Activated naive CD4-positive, alpha-beta T cell (primary cell): ENCODE measurements at regions not wholly inside any gene's neighbourhood (a gene's known extent, or its start where the extent isn't known, plus 50 kb on each side); places are given as distances from the start of the nearest gene placed in this dataset.

Experiments used
- DNase-seq, 4 experiments: peaks; one replicate each; lab custom pipeline; 2025; lab: John Stamatoyannopoulos, UW

DNA sequence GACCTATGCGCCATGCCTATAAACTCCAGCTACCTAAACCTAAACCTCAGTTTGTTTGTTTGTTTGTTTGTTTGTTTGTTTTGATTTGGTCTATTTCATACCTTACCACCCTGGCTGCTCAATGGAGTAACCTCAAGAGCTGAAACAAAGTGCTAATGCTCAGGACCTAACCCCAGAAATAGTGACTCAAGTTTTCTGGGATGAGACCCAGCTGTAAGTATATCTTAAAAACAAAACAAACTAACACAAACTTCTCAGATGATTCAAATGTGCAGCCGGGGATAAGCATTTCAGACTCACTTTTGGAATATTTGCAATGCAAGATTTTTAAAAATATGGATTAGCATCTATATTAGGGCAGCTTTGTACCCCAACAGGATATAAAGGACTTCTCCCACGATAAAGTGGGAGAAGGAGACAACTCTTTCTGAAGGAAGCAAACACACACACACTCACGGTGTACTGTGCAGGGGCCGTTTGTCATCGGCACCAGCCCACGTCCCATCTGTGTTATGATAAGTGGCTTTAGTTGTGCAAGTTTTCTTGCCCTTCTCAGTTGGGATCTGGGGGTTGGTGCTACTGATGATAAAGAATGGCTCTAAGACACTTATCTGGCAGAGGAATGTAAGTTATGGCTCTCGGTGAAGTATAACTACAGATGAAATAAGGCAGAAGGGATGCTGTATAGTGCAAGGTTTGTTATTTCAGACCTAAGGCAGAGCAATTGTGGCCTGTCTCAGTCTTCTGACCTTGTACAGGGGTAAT is 516.7 kb upstream of the TMEM132C start:
- DNase-seq, result no peak

- DNase-seq, result no peak
Observed at GRCh38 chr12:127752802-127753201, 514.2 kb upstream of the TMEM132C start.

GRCh38 chr12:127760357-127760756 is 506.6 kb upstream of the TMEM132C start:
- no peak for DNase-seq

DNA sequence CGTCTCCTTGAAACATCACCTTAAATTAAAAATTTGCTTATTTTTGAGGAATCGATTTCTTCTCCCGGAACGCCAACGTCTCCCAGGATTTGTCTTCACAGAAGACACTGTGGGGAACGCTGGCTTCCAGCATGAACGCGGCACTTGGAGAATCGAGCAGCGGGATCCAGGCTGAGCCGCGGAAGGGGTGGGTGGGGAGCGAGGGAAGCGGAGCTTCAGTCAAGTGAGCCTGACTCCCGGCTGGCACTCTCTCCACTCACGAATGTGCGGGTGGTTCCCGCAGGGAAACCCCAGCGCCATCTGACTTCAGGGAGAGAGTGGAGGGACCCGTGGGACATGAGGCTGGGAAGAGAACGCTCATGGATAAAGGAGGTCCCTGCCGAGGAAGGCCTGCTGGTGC is 506.0 kb upstream of the TMEM132C start:
- no peak for DNase-seq

DNA sequence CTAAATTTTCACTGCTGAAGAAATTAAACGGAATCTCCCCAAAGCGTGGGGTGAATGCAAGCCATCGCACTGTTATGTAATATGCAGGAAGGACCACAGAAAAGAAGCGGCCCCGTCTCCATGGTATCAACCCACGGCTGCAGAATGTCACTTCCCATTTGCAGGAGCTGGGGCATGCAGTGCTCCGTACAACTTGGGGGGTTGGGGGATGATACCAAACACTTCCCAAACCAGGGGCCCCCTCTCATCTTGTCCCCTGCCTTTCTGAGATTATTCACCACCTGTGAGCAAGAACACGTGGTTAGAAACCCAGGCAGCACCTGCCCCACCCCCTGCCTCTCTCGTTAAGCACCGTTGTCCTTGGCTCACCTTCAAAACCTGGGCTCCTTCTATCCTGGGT is 505.1 kb upstream of the TMEM132C start:
- DNase-seq, result no peak

DNA sequence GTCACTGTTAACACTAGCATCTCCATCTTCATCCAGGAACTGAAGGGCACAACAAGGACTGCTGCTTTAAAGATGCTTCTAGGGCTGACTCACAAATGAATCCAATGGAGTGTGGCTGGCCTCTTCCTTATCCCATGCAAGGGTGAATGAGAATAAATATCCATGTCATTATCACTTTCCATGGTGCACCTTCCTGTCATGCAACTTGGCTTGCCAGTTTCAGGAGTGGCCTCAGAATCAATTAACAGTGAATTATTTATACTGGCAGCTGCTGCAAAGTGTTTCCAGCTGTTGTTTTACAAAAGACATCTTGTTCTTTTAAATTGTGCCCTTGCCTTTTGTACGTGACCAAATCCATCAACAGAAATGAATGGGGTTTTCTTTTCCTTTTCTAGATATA is 499.3 kb upstream of the TMEM132C start:
- DNase-seq, result no peak

DNA sequence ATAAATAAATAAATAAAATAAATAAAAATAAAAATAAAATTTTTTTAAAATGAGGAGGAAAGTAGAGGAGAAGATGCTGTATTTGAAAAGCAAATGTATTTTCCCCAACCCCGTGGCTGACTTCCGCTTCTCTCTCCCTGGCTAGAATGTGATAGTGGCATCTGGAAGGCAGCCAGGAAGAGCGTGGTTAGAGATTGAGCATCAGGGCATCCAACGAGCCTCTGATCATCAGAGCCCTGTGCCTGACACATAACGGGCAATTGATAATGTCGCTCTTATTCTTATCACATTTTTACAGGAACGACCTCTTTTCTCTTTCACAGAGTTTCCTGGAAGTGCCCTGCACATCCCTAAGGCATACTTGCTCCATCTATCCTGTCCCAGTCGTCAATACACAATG is 496.9 kb upstream of the TMEM132C start:
- no peak for DNase-seq

GRCh38 chr12:127771546-127771945 is 495.4 kb upstream of the TMEM132C start:
- DNase-seq, result no peak

GRCh38 chr12:127773520-127773919 is 493.4 kb upstream of the TMEM132C start:
- no peak for DNase-seq

DNA sequence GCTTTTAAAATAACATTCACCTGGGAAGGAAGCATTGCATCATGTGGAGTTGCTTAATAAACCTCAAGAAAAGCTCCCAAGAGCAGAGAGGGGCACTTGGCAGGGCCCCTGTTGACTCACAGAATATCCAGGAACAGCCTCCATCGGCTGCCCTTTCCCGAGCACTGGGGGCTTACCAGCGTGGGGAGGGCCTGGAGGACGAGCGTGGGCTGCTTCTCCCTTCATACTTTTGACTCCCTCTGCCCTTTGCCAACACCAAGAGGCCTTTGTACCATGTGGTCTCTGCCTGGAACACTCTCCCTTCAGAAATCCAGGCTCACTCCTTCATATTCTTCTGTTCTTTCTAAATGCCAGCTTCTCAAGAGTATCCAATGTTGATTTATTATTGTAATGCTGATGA is 492.1 kb upstream of the TMEM132C start:
- DNase-seq, result no peak

DNA sequence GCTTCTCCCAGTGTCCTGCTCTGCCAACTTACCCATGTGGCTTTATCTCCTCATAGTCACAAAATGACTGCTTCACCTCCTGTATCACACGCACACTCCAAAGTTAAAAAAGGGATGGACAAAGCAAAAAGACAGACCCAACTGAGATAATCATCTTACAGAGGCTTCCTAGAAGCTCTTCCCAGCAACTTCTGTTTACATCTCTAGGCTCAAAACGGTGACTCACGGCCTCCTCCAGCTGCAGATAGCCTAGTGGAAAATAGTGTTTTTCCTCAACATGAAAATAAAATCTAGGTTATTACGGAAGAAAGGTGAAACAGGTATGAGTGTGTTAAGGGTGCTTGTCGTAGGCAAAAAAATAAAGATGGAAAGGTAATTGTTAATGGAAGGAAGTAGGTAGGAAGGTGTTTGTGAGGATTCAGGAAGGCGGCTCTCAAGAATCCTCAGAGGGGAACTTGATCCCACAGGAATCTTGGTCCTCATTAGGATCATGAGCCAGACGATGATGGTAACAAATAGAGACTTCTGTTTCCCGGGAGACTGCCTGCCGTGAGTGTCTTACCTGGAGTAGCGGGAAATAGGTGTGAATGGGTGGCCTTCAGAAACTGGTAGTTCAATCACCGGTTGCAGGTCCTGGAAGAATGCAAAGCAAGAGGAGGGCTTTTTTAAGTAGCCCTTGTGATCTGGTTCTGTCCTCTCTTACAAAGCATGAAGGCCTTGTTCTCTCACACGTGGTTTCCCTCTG is 487.5 kb upstream of the TMEM132C start:
- DNase-seq, result no peak

DNA sequence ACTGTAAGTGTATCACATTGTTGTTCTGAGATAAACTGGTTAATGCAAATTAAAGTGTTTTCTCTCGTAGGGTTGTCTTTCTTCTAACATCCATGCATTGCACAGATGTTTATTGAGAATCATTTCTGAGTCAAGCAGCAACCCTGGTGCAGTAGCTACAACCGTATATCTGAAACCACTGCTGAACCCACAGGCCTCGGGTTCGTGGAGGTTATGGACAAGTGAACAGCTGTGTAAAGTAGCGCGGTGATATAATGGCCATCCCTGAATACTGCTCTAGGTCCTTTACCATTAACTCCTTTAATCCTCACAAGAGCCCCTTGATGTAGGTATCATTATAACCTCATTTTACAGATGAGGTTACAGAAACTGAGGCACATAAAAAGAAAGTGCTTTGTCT is 486.1 kb upstream of the TMEM132C start:
- no peak for DNase-seq

- no peak for DNase-seq
Observed at GRCh38 chr12:127781336-127781735, 485.6 kb upstream of the TMEM132C start.

- no peak for DNase-seq
Observed at GRCh38 chr12:127785540-127785939, 481.4 kb upstream of the TMEM132C start.

DNA sequence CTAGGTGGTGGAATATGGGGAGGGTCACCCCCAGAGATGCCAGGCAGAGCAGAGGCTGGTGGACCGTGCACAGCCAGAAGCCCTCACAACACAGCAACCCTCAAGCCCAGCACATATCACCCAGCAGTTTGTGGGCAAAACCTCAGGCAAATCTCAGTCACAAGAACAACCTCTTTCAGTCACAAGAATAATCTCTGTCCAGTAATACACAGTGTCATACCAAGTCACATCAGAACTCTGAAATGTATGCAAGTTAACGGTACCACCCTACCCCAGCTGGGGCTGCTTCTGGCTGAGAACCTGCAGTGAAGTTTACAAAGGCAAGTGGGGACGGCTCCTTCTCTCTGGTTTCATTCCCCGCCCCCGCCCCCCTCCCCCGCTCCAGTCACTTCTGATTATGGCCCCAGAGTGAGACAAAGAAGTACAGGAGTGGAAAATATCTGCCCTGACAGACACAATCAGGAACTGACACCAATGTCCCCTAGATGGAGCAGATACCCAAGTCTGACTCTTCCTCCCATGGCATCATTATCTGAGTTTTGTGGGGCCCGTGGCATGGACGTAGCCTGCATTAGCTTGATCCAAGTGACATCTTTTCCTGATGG is 480.9 kb upstream of the TMEM132C start:
- no peak for DNase-seq

DNA sequence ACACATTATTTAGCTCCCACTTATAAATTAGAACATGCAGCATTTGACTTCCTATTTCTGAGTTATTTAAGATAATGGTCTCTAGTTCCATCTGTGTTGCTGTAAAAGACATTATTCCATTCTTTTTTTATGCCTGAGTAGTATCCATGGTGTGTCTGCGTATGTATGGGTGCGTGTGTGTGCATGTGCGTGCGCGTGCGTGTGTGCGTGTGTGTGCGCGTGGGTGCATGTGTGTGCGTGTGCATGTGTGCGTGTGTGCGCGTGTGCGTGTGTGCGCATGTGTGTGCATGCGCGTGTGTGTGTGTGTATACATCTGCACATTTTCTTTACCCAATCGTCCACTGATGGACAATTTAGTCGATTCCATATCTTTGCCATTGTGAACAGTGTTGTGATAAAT is 479.4 kb upstream of the TMEM132C start:
- no peak for DNase-seq

DNA sequence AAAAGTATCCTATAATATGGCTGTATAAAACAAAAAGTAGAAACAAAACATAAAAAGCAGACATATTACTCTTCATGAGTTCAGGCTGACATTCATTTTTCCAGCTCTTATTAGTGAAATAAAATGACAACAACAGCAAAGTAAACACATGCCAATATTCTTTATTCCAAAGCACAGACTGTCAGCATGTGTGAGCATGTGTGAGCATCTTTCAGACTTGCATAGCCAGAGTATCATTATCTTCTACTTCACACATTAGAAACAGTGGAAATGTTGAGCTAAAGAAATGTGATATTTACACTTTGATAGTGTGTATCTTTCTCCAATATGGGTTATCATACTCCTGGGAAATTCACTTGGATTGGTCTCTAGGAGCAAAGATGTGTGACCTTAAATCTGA is 476.6 kb upstream of the TMEM132C start:
- no peak for DNase-seq

- DNase-seq, result no peak
Observed at GRCh38 chr12:127791217-127791616, 475.8 kb upstream of the TMEM132C start.

- no peak for DNase-seq
Observed at GRCh38 chr12:127797918-127798317, 469.1 kb upstream of the TMEM132C start.

- DNase-seq, result no peak
Observed at GRCh38 chr12:127802271-127802670, 464.7 kb upstream of the TMEM132C start.

DNA sequence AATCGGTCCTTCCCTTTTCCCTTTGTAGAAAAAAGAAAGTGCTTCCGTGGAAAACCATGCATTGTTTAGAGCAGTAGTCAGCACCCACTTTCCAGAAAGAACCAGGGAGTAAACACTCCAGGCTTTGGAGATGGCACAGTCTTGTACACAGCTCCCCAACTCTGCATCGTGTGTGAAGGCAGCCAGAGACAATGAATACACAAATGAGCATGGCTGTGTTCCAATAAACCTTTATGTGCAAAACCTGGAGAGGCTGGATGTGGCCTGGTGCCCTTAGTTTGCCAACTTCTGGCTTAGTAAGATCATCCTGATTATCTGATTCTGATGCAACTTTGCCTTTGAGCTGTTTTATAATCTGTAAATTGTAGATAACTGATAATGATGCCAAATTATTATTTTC is 463.4 kb upstream of the TMEM132C start:
- DNase-seq, result no peak

DNA sequence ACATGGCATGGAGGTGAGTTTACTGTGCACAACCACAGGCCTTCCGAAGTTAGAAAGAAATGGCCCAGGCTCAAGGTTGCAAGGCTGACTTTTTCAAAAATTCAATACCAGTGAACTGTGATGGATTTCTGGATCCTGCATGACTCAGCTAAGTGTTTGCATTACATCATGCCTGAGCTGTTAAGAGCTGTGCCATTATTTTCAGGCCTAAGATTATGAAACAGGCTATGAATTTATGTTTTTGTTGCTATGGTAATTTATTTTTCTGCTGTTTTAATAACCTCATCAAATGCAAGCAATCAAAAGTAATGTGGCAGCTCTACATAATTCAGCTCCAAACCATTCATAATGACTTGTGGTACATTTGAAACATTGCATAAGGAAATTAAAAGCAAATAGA is 457.7 kb upstream of the TMEM132C start:
- no peak for DNase-seq

DNA sequence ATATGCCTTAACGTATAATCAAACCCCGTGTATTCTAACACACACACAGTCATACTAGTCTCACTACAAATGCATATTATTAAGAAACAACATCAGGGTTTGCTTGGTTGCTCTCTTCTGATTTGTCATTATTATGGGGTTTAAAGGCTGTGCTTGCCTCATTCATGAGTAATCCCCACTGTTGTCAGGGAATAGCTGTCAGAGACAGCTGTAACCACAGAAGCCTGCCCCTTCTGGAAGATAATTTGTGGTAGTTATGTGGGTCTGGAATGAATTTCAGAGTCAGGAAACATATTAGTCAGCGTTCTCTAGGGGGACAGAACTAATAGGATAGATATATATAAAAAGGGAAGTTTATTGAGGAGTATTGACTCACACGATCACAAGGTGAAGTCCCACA is 456.9 kb upstream of the TMEM132C start:
- DNase-seq, result no peak
